ENCODE measurements at regions not wholly inside any gene's neighbourhood (a gene's known extent, or its start where the extent isn't known, plus 50 kb on each side); places are given as distances from the start of the nearest gene placed in this dataset.
"Not testable (repeated sequence)": the region's sequence is repeated elsewhere in the genome, so short reads cannot be mapped to it uniquely, and the experiment has no call there.

- 84 to 87% (median 86%) methylated on average over 4 of the region's 4 CpGs for WGBS, 3 donors
- peaks cover 0 to 27% (median 6%) of the 10 kb centered on the region in 3 donors for H3K27me3 ChIP-seq (ENCODE audit: control insufficient read depth in 3 of 3, insufficient read depth in 3 of 3, low read length in 3 of 3)
- H3K36me3 ChIP-seq (ENCODE audit: control insufficient read depth in 3 of 3, insufficient read depth in 2 of 3, low read depth in 1 of 3, low read length in 3 of 3); H3K27ac ChIP-seq (ENCODE audit: low read depth in 1 of 3, low read length in 2 of 3); H3K9me3 ChIP-seq (ENCODE audit: control insufficient read depth in 2 of 2, insufficient read depth in 1 of 2, low read depth in 1 of 2, low read length in 1 of 2); H3K4me3 ChIP-seq (ENCODE audit: low read depth in 1 of 3, low read length in 3 of 3); FAIRE-seq; DNase-seq; H3K4me1 ChIP-seq (ENCODE audit: control insufficient read depth in 3 of 3, insufficient read depth in 2 of 3, low read depth in 1 of 3, low read length in 2 of 3): not testable (repeated sequence)
These were observed 163.0 kb upstream of the ZNF184 start for GRCh38 chr6:27635886-27636285.

GRCh38 chr6:27633221-27633688 lies 160.3 kb upstream of the ZNF184 start:
- H3K9me3 ChIP-seq (ENCODE audit: control insufficient read depth in 2 of 2, insufficient read depth in 1 of 2, low read depth in 1 of 2, low read length in 1 of 2); H3K4me3 ChIP-seq (ENCODE audit: low read depth in 1 of 3, low read length in 3 of 3); H3K36me3 ChIP-seq (ENCODE audit: control insufficient read depth in 3 of 3, insufficient read depth in 2 of 3, low read depth in 1 of 3, low read length in 3 of 3); H3K27ac ChIP-seq (ENCODE audit: low read depth in 1 of 3, low read length in 2 of 3); FAIRE-seq; H3K4me1 ChIP-seq (ENCODE audit: control insufficient read depth in 3 of 3, insufficient read depth in 2 of 3, low read depth in 1 of 3, low read length in 2 of 3): not testable (repeated sequence)
- H3K27me3 ChIP-seq (ENCODE audit: control insufficient read depth in 3 of 3, insufficient read depth in 3 of 3, low read length in 3 of 3): peaks cover 0 to 33% (median 10%) of the 10 kb centered on the region in 3 donors
- DNase-seq: peak; percentile 31 to 80
- WGBS, 3 donors: 54 to 71% (median 65%) methylated on average over 4 of the region's 4 CpGs

- WGBS, 3 donors: 89 to 91% (median 90%) methylated on average over 1 of the region's 1 CpG
- Histone ChIP-seq H3K27me3 (ENCODE audit: control insufficient read depth in 3 of 3, insufficient read depth in 3 of 3, low read length in 3 of 3) (peaks cover 0 to 33% (median 10%) of the 10 kb centered on the region in 3 donors), H3K9me3 (ENCODE audit: control insufficient read depth in 2 of 2, insufficient read depth in 1 of 2, low read depth in 1 of 2, low read length in 1 of 2) (peaks cover 0 to 6% of the 10 kb centered on the region in 2 donors), H3K4me1 (ENCODE audit: control insufficient read depth in 3 of 3, insufficient read depth in 2 of 3, low read depth in 1 of 3, low read length in 2 of 3) (peaks cover 0 to 7% (median 2%) of the 10 kb centered on the region in 3 donors), H3K27ac (ENCODE audit: low read depth in 1 of 3, low read length in 2 of 3) (no peak overlapping the region), H3K4me3 (ENCODE audit: low read depth in 1 of 3, low read length in 3 of 3) (peak overlapping the region in 1 of 3 donors; percentile 41), H3K36me3 (ENCODE audit: control insufficient read depth in 3 of 3, insufficient read depth in 2 of 3, low read depth in 1 of 3, low read length in 3 of 3) (no peaks in the 10 kb centered on the region)
- DNase-seq (no peak), FAIRE-seq (no peak)
These were observed 158.7 kb upstream of the ZNF184 start for GRCh38 chr6:27631609-27631916.

DNA sequence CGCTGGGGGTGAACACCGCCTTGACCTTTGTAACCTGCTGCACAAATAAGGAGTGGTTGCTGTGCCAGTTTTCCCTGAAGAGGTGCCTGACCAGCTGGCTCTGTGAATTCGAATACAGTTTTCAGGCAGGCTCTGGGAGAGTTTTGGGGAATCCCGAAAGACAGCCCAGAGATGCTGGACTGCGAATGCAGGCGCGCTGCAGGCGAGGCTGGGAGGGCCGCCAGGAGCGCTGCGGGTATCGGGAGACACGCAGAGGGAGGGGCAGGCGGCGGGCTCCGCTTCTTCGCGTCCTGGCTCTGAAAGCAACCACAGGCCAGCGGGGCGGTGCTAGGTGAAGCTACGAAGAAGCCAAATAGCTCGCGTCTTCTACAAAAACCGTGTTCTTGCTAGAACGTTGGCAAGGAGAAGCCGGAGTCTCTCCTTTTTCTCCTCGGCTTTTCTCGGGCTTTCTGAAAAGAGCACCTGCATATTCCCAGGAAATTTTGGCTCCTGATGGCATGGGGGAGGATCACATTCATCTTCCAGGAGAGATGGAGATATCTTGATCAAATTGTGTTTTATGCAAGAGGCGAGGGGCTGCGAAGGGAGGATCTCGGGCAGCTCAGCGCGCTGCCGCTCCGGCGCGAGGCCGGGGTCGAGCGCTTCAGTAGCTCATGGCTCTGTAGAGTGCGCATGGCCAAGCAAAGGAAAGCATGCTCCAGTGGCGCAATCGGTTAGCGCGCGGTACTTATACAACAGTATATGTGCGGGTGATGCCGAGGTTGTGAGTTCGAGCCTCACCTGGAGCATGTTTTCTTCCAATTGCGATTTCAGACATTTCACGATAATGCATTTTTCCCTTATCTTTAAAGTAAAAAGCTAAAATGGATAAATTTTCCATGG lies 158.1 kb upstream of the ZNF184 start:
- Histone ChIP-seq H3K36me3 (ENCODE audit: control insufficient read depth in 3 of 3, insufficient read depth in 2 of 3, low read depth in 1 of 3, low read length in 3 of 3) (no peaks in the 10 kb centered on the region), H3K9me3 (ENCODE audit: control insufficient read depth in 2 of 2, insufficient read depth in 1 of 2, low read depth in 1 of 2, low read length in 1 of 2) (peaks cover 0 to 6% of the 10 kb centered on the region in 2 donors), H3K4me1 (ENCODE audit: control insufficient read depth in 3 of 3, insufficient read depth in 2 of 3, low read depth in 1 of 3, low read length in 2 of 3) (peaks cover 0 to 7% (median 2%) of the 10 kb centered on the region in 3 donors), H3K4me3 (ENCODE audit: low read depth in 1 of 3, low read length in 3 of 3) (peak overlapping the region in 1 of 3 donors; percentile 41), H3K27me3 (ENCODE audit: control insufficient read depth in 3 of 3, insufficient read depth in 3 of 3, low read length in 3 of 3) (peaks cover 0 to 33% (median 10%) of the 10 kb centered on the region in 3 donors), H3K27ac (ENCODE audit: low read depth in 1 of 3, low read length in 2 of 3) (no peak overlapping the region)
- 2 to 5% (median 4%) methylated on average over 51 of the region's 51 CpGs for WGBS, 3 donors
- DNase-seq: peak; percentile 32 to 56
- FAIRE-seq: no peak

- 40 to 57% (median 53%) methylated on average over 3 of the region's 3 CpGs for WGBS, 3 donors
- no peak overlapping the region for H3K4me3 ChIP-seq (ENCODE audit: low read depth in 1 of 3, low read length in 3 of 3)
- FAIRE-seq: no peak
- no peaks in the 10 kb centered on the region for H3K9me3 ChIP-seq (ENCODE audit: control insufficient read depth in 2 of 2, insufficient read depth in 1 of 2, low read depth in 1 of 2, low read length in 1 of 2)
- H3K36me3 ChIP-seq (ENCODE audit: control insufficient read depth in 3 of 3, insufficient read depth in 2 of 3, low read depth in 1 of 3, low read length in 3 of 3): no peaks in the 10 kb centered on the region
- H3K4me1 ChIP-seq (ENCODE audit: control insufficient read depth in 3 of 3, insufficient read depth in 2 of 3, low read depth in 1 of 3, low read length in 2 of 3): no peaks in the 10 kb centered on the region
- no peak overlapping the region for H3K27ac ChIP-seq (ENCODE audit: low read depth in 1 of 3, low read length in 2 of 3)
- peak in 1 of 2 donors; percentile 79 for DNase-seq
- H3K27me3 ChIP-seq (ENCODE audit: control insufficient read depth in 3 of 3, insufficient read depth in 3 of 3, low read length in 3 of 3): peaks cover 0 to 13% (median 9%) of the 10 kb centered on the region in 3 donors
These were observed 151.9 kb upstream of the ZNF184 start for GRCh38 chr6:27624694-27625262.

DNA sequence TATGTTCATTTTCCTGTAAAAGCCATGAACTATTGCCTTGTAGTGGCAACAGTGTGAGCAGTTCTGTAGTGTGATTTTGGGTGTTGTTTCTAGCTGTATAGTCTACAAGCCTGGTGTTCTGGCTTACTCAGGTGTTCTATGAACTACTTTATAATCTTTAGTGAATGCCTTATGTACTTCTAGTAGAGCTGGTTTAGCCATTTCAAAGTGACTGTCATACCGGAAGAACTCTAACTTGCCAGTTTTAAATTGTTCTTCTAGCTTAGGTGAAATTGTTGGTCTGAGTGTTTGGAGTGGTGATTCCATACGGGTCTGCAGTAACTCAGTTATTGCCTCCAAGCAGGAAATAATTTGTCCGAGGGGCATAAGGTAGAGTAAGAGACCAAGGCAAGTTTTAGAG lies 150.2 kb upstream of the ZNF184 start:
- H3K36me3 ChIP-seq (ENCODE audit: control insufficient read depth in 3 of 3, insufficient read depth in 2 of 3, low read depth in 1 of 3, low read length in 3 of 3): no peaks in the 10 kb centered on the region
- 43 to 59% (median 50%) methylated on average over 3 of the region's 3 CpGs for WGBS, 3 donors
- H3K9me3 ChIP-seq (ENCODE audit: control insufficient read depth in 2 of 2, insufficient read depth in 1 of 2, low read depth in 1 of 2, low read length in 1 of 2): no peaks in the 10 kb centered on the region
- H3K27me3 ChIP-seq (ENCODE audit: control insufficient read depth in 3 of 3, insufficient read depth in 3 of 3, low read length in 3 of 3): peaks cover 0 to 24% (median 14%) of the 10 kb centered on the region in 3 donors
- DNase-seq (no peak), FAIRE-seq (no peak)
- H3K27ac ChIP-seq (ENCODE audit: low read depth in 1 of 3, low read length in 2 of 3): no peak overlapping the region
- no peaks in the 10 kb centered on the region for H3K4me1 ChIP-seq (ENCODE audit: control insufficient read depth in 3 of 3, insufficient read depth in 2 of 3, low read depth in 1 of 3, low read length in 2 of 3)
- no peak overlapping the region for H3K4me3 ChIP-seq (ENCODE audit: low read depth in 1 of 3, low read length in 3 of 3)

- Histone ChIP-seq H3K27me3 (ENCODE audit: control insufficient read depth in 3 of 3, insufficient read depth in 3 of 3, low read length in 3 of 3) (peaks cover 0 to 41% (median 17%) of the 10 kb centered on the region in 3 donors), H3K4me3 (ENCODE audit: low read depth in 1 of 3, low read length in 3 of 3) (no peak overlapping the region), H3K9me3 (ENCODE audit: control insufficient read depth in 2 of 2, insufficient read depth in 1 of 2, low read depth in 1 of 2, low read length in 1 of 2) (no peaks in the 10 kb centered on the region), H3K4me1 (ENCODE audit: control insufficient read depth in 3 of 3, insufficient read depth in 2 of 3, low read depth in 1 of 3, low read length in 2 of 3) (no peaks in the 10 kb centered on the region), H3K36me3 (ENCODE audit: control insufficient read depth in 3 of 3, insufficient read depth in 2 of 3, low read depth in 1 of 3, low read length in 3 of 3) (no peaks in the 10 kb centered on the region), H3K27ac (ENCODE audit: low read depth in 1 of 3, low read length in 2 of 3) (no peak overlapping the region)
- DNase-seq: no peak
- 34 to 57% (median 39%) methylated on average over 4 of the region's 4 CpGs for WGBS, 3 donors
- FAIRE-seq: no peak
These were observed 146.5 kb upstream of the ZNF184 start for GRCh38 chr6:27619436-27619835.

GRCh38 chr6:27617700-27618689 lies 145.1 kb upstream of the ZNF184 start:
- Histone ChIP-seq H3K4me1 (ENCODE audit: control insufficient read depth in 3 of 3, insufficient read depth in 2 of 3, low read depth in 1 of 3, low read length in 2 of 3) (no peaks in the 10 kb centered on the region), H3K4me3 (ENCODE audit: low read depth in 1 of 3, low read length in 3 of 3) (peak overlapping the region in 1 of 3 donors; percentile 17), H3K9me3 (ENCODE audit: control insufficient read depth in 2 of 2, insufficient read depth in 1 of 2, low read depth in 1 of 2, low read length in 1 of 2) (no peaks in the 10 kb centered on the region), H3K27me3 (ENCODE audit: control insufficient read depth in 3 of 3, insufficient read depth in 3 of 3, low read length in 3 of 3) (peaks cover 0 to 41% (median 20%) of the 10 kb centered on the region in 3 donors), H3K36me3 (ENCODE audit: control insufficient read depth in 3 of 3, insufficient read depth in 2 of 3, low read depth in 1 of 3, low read length in 3 of 3) (no peaks in the 10 kb centered on the region), H3K27ac (ENCODE audit: low read depth in 1 of 3, low read length in 2 of 3) (no peak overlapping the region)
- FAIRE-seq (no peak), DNase-seq (peak in 1 of 2 donors; percentile 30)
- WGBS, 3 donors: 30 to 39% (median 37%) methylated on average over 32 of the region's 32 CpGs

Data from small intestine (tissue), 7 donors.